Stimulated activated CD4-positive, alpha-beta T cell treated with anti-CD3 and anti-CD28 coated beads, Interleukin-1b, Interleukin-23, amount 100 ng/mL, for 1 hour (primary cell): ENCODE measurements at regions not wholly inside any gene's neighbourhood (a gene's known extent, or its start where the extent isn't known, plus 50 kb on each side); places are given as distances from the start of the nearest gene placed in this dataset.

Source experiments
- DNase-seq, 2 donors: peaks; one replicate each; pipeline ENCODE4 v3.0.0-alpha.2; 2020; ENCODE audit warnings: low read depth in 2 of 2

DNA sequence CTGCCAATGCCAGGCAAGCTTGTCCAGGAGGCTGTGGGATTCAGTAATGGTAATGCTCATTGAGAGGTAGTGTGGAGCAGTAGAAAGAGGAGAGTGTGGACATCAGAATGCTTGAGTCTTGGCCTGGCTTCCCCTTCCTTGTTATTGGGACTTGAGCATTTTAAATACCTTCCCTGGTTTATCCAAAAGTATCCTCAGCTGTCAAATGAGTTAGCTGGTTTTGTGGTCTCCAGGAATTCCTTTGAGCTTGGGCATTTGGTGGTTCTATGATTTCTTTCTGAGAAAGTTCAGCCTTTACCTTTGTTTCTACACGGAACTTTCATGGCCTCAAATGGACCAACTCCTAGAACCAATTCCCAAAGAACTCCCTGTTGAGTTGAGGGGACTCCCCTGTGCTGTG lies 264.3 kb downstream of the PTEN start:
- DNase-seq: no peak

GRCh38 chr10:88129013-88129412 lies 265.6 kb downstream of the PTEN start:
- DNase-seq: no peak

GRCh38 chr10:88130912-88131311 lies 267.5 kb downstream of the PTEN start:
- no peak for DNase-seq

GRCh38 chr10:88131511-88132139 lies 268.2 kb downstream of the PTEN start:
- no peak for DNase-seq

- no peak for DNase-seq
These were observed 273.3 kb downstream of the PTEN start for GRCh38 chr10:88136712-88137111.

- DNase-seq: no peak
These were observed 275.0 kb downstream of the PTEN start for GRCh38 chr10:88138319-88138848.

- DNase-seq: no peak
These were observed 283.8 kb downstream of the PTEN start for GRCh38 chr10:88147000-88147798.

- DNase-seq: no peak
These were observed 286.5 kb downstream of the PTEN start for GRCh38 chr10:88149906-88150305.

- DNase-seq: no peak
These were observed 286.9 kb downstream of the PTEN start for GRCh38 chr10:88150339-88150738.

- no peak for DNase-seq
These were observed 289.3 kb downstream of the PTEN start for GRCh38 chr10:88152728-88153133.

DNA sequence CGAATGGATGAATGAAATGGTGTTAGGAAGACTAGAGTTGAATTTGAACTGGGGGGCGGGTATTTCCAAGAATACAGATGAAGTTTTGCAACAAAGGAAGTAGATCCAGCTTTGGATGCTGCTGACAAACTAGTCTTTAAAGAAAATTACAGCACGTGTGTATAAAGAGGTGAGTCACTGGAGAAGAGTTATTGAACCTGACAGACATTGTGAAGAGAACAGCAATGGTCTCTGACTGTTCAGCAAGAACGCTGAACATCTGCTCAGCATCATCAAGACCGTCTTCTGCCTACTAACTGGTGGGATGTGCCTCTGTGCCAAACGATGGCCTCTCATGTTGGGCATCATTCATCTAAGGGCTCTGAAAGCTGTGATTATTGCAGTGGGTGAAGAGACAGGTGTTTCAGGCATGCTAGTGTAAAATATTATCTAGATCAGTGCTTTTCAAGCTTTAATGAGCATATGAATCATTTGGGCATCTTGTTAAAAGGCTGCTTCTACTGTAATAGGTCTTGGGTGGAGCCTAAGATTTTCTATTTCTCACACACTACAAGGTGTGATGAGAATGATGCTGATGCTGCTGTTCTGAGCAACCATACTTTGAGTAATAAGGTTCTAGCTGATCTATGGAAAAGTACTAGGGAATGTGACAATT lies 291.3 kb downstream of the PTEN start:
- no peak for DNase-seq

DNA sequence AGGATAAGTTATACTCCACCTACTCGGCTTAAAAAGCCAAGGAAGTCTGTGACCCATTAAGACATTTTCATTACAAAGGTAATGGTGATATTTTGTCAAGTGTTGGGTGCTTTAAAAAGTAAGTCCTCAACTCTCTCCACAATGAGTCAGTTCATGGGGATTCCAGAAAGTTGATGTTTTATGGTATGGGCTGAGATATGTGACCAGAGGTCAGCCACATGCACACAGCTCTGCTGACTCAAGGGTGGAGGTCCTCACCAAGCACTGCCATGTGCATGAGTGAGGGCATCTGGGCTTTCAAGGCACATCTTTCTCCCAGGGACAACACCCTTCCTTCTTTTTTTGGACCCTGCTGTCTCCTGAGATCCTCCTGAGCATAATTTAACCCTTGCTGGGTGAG lies 292.9 kb downstream of the PTEN start:
- no peak for DNase-seq

GRCh38 chr10:88157981-88158465 lies 294.6 kb downstream of the PTEN start:
- no peak for DNase-seq

GRCh38 chr10:88158526-88159122 lies 295.2 kb downstream of the PTEN start:
- no peak for DNase-seq

DNA sequence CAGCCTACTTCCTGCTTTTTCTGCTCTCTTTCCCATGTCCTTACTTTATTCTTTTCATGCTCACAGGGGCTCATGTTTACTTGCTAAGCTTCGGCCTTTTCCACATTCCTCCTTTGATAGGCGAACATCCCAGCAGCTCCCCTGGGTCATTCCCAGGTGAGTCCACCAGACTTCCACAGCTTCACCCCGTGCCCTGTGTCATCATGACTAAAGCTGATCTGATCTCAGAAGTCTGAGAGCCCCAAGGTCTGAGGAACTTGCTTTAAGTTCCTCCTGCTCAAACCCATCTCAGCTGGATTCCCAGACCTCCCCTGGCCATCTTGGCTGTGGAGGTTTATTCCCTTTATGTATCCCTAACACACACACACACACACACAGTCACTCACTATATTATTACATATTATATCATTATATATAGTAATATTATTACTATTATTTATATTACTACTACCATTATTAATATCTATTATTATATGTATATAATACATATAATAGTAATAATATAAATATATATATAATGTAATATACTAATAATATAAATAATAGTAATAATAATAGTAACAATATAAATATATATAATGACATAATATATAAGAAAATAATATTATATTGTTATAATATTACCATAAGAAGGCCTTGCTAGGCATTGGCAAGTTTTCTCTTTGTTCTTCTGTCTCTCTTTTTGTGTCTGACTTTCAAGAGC lies 295.9 kb downstream of the PTEN start:
- DNase-seq: no peak

DNA sequence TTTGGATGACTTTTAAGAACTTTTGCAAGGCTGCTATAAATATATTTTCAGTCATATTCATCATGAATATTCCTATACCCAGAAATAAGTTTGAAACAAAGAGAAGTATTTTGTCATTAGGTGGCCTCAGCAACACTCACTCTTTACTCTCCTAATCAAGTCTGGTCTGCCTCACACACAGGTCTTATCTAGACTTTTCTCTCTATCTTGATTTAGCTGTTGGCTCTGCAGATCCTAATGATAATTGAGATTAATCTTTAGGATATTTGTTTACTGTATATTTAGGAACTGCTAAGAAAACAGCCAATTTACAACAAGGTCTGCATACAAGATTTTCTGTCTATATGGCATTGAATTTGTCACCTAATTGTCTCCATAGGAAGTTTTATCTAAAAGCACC lies 297.6 kb downstream of the PTEN start:
- DNase-seq: no peak

- no peak for DNase-seq
These were observed 298.3 kb downstream of the PTEN start for GRCh38 chr10:88161756-88162155.

GRCh38 chr10:88162852-88163251 lies 299.4 kb downstream of the PTEN start:
- DNase-seq: no peak

DNA sequence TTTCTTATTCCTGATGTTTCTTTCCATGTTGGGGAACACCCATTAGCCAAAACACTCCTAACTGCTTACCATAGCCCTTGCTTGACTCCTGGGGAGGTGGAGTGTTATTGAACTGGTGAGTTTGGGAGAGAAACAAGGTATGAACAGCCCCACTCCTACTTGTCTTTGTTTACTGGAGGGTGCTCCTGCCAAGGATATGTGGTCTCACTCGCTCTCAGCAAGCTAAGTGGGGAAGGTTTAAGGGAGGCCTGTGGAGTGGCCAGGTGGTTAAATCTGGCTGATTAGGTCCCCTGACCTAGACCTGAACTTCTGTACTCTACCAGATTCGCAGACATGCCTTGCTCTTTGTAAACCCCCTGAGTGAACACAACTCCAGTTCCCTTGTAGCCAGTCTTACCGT lies 300.1 kb downstream of the PTEN start:
- no peak for DNase-seq

DNA sequence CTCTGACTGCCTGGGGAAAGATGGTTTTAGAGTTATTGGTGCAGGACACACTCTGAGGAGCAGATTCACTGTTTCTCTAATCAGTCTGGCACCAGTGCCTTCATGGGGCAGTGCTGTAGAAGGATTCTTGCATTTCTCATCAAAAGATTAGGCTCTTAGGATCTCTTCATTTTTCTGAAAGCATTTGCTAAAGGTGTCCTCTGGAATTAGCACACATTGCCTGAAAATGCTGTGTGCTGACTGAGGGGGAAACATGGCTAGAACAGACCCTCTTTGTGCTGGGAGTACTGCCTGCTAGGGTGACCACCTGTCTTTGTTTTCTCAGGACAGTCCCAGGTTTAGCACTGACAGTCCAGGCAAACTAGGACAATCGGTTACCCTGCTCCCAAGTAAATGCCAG lies 301.0 kb downstream of the PTEN start:
- DNase-seq: no peak

DNA sequence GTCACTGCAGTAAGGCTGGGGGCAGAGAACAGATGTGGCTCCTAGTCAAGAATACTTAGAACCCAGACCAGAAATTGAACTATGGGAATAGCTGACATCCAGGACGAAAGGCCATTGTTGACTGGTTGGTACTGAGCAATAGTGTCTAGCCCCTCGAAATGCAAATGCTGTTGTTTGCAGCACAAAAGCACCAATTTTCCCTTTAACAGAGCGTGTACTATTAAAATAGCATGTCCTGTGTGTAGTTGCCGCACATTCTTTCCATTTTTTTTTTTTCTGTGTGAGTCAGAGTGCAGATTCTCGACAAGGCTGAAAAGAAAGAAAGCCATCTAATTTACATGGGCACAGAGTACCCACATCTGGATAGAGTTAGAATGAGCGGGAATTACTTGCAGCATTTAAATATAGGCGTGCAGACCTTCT lies 302.4 kb downstream of the PTEN start:
- DNase-seq: no peak
